Natural killer cell (primary cell): ENCODE measurements at regions not wholly inside any gene's neighbourhood (a gene's known extent, or its start where the extent isn't known, plus 50 kb on each side); places are given as distances from the start of the nearest gene placed in this dataset.

Source experiments
- ATAC-seq, 3 donors: fragments of 150-1000 bp in 2 of 3; fragments of 200-7000 bp in 1 of 3; cut with Tn5 transposase; 1 replicate in 1 of 3; 2 replicates in 2 of 3; pipeline ENCODE4 v1.10.0; 2021; ENCODE audit warnings: mild to moderate bottlenecking in 2 of 3, moderate library complexity in 2 of 3
- DNase-seq, 2 donors: peaks; one replicate each; pipeline versions ENCODE4 v3.0.0 to v3.0.0-alpha.2; 2013 to 2021; ENCODE audit warnings: mixed read lengths in 1 of 2
- H3K27ac ChIP-seq: one replicate; pipeline ENCODE4 v1.5.1; 2013; ENCODE audit warnings: mild to moderate bottlenecking, low read length
- H3K27me3 ChIP-seq: one replicate; pipeline ENCODE4 v1.6.1; 2013; ENCODE audit warnings: low read length; ENCODE audit not compliant: control insufficient read depth, insufficient read depth
- H3K36me3 ChIP-seq: one replicate; pipeline ENCODE4 v1.6.1; 2013; ENCODE audit warnings: low read length; ENCODE audit not compliant: control insufficient read depth, insufficient read depth
- H3K4me1 ChIP-seq: one replicate; pipeline ENCODE4 v1.6.1; 2013; ENCODE audit warnings: low read length; ENCODE audit not compliant: control insufficient read depth, insufficient read depth
- H3K4me3 ChIP-seq: one replicate; pipeline ENCODE4 v1.5.1; 2013; ENCODE audit warnings: low read length
- H3K9me3 ChIP-seq: one replicate; pipeline ENCODE4 v1.6.1; 2013; ENCODE audit warnings: low read length; ENCODE audit not compliant: control insufficient read depth, insufficient read depth
- H3K27ac Mint-ChIP-seq, 2 donors: one replicate each; pipeline ENCODE4 v1.8.0; 2022; ENCODE audit warnings: mild to moderate bottlenecking in 2 of 2, mixed read lengths in 2 of 2, moderate library complexity in 1 of 2
- H3K27me3 Mint-ChIP-seq, 2 donors: one replicate each; pipeline ENCODE4 v1.8.0; 2022; ENCODE audit warnings: low read depth in 2 of 2, mixed read lengths in 2 of 2
- H3K36me3 Mint-ChIP-seq: one replicate; pipeline ENCODE4 v1.8.0; 2022; ENCODE audit warnings: mixed read lengths
- H3K4me1 Mint-ChIP-seq, 2 donors: one replicate each; pipeline ENCODE4 v1.8.0; 2022; ENCODE audit warnings: mixed read lengths in 2 of 2
- H3K4me3 Mint-ChIP-seq: one replicate; pipeline ENCODE4 v1.8.0; 2022; ENCODE audit warnings: mild to moderate bottlenecking, moderate library complexity, mixed read lengths
- H3K9me3 Mint-ChIP-seq, 2 donors: one replicate each; pipeline ENCODE4 v1.8.0; 2022; ENCODE audit warnings: mixed read lengths in 2 of 2
- WGBS: methylation state at CpG from one replicate; pipeline ENCODE4 v1.1.7; 2013; ENCODE audit warnings: missing lambda C conversion rate; ENCODE audit not compliant: insufficient coverage; 5-methylcytosine and 5-hydroxymethylcytosine counted together
- intact Hi-C: fragments of 100-400 bp; cut with micrococcal nuclease; formaldehyde crosslinking; loops from one replicate; pipeline ENCODE4 v1.14.2; 2022
- TF ChIP-seq, protein P1 (sequence below): fragments of 200-600 bp; IDR thresholded peaks from one replicate; pipeline ENCODE4 v1.8.0; 2022; ENCODE audit warnings: antibody characterized with exemption

DNA sequence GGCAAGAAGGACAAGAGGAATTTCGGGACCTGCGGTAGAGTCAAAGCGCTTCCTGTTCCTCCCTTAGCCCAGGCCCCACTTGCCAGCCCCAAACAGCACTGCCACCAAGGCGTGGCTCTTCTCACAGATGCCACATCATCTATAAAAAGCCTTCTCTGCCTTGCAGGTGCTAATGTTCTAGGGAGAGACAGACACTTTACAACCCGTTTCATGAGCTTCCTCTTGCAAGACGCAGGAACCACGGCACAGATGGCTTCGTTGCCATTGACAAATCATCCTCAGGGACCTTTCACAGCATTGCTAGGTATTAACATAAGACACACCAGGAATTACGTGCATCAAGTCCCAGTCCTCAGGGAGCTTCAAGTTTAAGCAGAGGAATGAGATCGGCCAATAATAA, 180.9 kb downstream of the JCAD start:
- Histone ChIP-seq H3K4me3 (no peak overlapping the region), H3K4me1 (no peaks in the 10 kb centered on the region), H3K9me3 (no peaks in the 10 kb centered on the region), H3K27me3 (no peaks in the 10 kb centered on the region), H3K27ac (no peak overlapping the region), H3K36me3 (no peaks in the 10 kb centered on the region)
- 8% methylated on average over 8 of the region's 10 CpGs for WGBS
- H3K27ac Mint-ChIP-seq: no peak overlapping the region
- H3K36me3 Mint-ChIP-seq: no peaks in the 10 kb centered on the region
- H3K4me3 Mint-ChIP-seq: no peak overlapping the region
- intact Hi-C loops: no loop called here
- H3K4me1 Mint-ChIP-seq: no peaks in the 10 kb centered on the region
- peaks cover 20 to 29% of the 10 kb centered on the region in 2 donors for H3K27me3 Mint-ChIP-seq
- no peaks in the 10 kb centered on the region for H3K9me3 Mint-ChIP-seq
- ATAC-seq: no peak
- DNase-seq: no peak
- TF ChIP-seq, protein P1, sequence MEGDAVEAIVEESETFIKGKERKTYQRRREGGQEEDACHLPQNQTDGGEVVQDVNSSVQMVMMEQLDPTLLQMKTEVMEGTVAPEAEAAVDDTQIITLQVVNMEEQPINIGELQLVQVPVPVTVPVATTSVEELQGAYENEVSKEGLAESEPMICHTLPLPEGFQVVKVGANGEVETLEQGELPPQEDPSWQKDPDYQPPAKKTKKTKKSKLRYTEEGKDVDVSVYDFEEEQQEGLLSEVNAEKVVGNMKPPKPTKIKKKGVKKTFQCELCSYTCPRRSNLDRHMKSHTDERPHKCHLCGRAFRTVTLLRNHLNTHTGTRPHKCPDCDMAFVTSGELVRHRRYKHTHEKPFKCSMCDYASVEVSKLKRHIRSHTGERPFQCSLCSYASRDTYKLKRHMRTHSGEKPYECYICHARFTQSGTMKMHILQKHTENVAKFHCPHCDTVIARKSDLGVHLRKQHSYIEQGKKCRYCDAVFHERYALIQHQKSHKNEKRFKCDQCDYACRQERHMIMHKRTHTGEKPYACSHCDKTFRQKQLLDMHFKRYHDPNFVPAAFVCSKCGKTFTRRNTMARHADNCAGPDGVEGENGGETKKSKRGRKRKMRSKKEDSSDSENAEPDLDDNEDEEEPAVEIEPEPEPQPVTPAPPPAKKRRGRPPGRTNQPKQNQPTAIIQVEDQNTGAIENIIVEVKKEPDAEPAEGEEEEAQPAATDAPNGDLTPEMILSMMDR: no peak

DNA sequence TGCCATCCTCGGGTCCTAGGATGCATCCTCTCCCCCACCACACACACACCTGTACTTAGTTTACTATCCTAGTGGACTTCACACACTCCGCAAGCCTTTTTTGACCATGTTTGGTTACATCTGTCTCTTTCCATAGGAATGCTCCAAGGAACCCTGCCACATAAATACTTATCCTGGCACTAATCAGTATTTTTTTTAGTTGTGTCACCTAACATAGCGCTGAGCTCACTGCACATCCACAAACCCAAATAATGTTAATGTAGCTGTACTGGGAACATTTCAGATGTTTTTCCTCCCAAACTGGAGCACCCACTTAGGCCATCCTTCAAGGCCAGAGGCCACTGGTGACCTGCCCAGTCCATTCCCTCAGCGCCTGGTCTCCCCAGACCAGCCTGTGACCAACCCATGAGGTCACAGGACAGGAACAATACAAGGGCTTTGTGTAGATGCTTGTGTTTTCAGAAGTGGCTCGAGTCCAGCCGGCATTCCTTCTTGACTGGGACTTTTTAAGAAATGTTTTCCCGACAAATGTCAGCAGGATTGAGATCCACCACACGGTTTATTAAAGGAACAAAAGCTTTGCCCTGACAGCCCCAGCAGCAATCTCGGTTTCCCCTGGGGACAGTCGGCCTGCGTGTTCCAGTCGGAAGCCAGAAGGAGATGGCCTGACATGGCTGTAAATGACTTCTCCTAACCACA, 181.4 kb downstream of the JCAD start:
- Mint-ChIP-seq H3K27ac (no peak overlapping the region), H3K36me3 (no peaks in the 10 kb centered on the region), H3K4me1 (no peaks in the 10 kb centered on the region), H3K4me3 (no peak overlapping the region), H3K27me3 (peaks cover 20 to 29% of the 10 kb centered on the region in 2 donors), H3K9me3 (no peaks in the 10 kb centered on the region)
- Histone ChIP-seq H3K9me3 (no peaks in the 10 kb centered on the region), H3K27me3 (no peaks in the 10 kb centered on the region), H3K4me3 (no peak overlapping the region), H3K4me1 (no peaks in the 10 kb centered on the region), H3K36me3 (no peaks in the 10 kb centered on the region), H3K27ac (no peak overlapping the region)
- intact Hi-C loops: no loop called here
- TF ChIP-seq, protein P1: no peak
- 55% methylated on average over 11 of the region's 12 CpGs for WGBS
- ATAC-seq (no peak), DNase-seq (no peak)

DNA sequence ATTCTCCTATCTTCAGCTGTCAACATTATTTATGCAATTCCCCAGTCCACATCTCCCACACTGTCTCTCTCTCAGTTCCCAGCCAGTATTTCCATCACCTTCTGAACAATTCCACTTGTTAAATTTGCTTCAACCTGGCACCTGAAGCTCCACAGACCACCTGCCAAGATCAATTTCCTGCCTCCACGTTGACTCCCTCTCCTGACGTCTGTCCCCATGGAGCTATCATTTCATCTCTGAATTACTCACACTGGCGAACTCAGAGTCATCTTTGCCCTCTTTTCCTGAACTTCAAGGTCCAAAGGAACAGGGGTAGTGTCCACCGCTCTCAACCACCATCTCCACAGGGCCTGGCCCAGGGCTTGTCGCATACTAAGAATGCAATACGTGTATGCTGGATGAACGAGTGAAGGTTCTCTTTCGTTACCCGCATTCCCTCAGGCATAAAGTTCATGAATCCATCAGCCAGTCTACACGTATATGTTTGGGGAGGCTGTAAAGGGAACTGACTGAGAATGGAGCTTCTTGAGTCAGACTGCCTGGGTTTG, 183.3 kb downstream of the JCAD start:
- Histone ChIP-seq H3K4me3 (no peak overlapping the region), H3K9me3 (no peaks in the 10 kb centered on the region), H3K4me1 (no peaks in the 10 kb centered on the region), H3K27me3 (no peaks in the 10 kb centered on the region), H3K27ac (no peak overlapping the region), H3K36me3 (no peaks in the 10 kb centered on the region)
- no peak overlapping the region for H3K4me3 Mint-ChIP-seq
- peaks cover 20 to 29% of the 10 kb centered on the region in 2 donors for H3K27me3 Mint-ChIP-seq
- TF ChIP-seq, protein P1: no peak
- no peaks in the 10 kb centered on the region for H3K4me1 Mint-ChIP-seq
- H3K9me3 Mint-ChIP-seq: no peaks in the 10 kb centered on the region
- intact Hi-C loops: no loop called here
- no peak overlapping the region for H3K27ac Mint-ChIP-seq
- ATAC-seq: no peak
- no peaks in the 10 kb centered on the region for H3K36me3 Mint-ChIP-seq
- DNase-seq: no peak
- 88% methylated on average over 10 of the region's 10 CpGs for WGBS
